GM12891 (cell line): ENCODE measurements at regions not wholly inside any gene's neighbourhood (a gene's known extent, or its start where the extent isn't known, plus 50 kb on each side); places are given as distances from the start of the nearest gene placed in this dataset.

ENCODE experiments used
- DNase-seq: peaks from one replicate; pipeline ENCODE4 v3.0.0; 2011; ENCODE audit warnings: low spot score; ENCODE audit not compliant: insufficient read length
- FAIRE-seq: peaks from 2 replicates; lab custom pipeline; 2011; peaks lifted over from hg19 to GRCh38; lab: Jason Lieb, UNC
- PAX5 ChIP-seq: IDR thresholded peaks from 2 replicates; pipeline ENCODE4 v1.6.1; 2011; ENCODE audit warnings: low read length, moderate library complexity, mild to moderate bottlenecking; ENCODE audit not compliant: insufficient read depth, severe bottlenecking
- POLR2A ChIP-seq: IDR thresholded peaks from 2 replicates; pipeline ENCODE4 v1.6.1; 2011; ENCODE audit warnings: low read depth, low read length, control low read depth
- POLR2AphosphoS5 ChIP-seq: IDR thresholded peaks from 2 replicates; pipeline ENCODE4 v1.6.1; 2011; ENCODE audit warnings: low read depth, low read length, control low read depth
- POU2F2 ChIP-seq: IDR thresholded peaks from 2 replicates; pipeline ENCODE4 v1.6.1; 2011; ENCODE audit warnings: low read depth, mild to moderate bottlenecking, control low read depth, low read length, moderate library complexity
- SPI1 ChIP-seq: IDR thresholded peaks from 2 replicates; pipeline ENCODE4 v1.6.1; 2011; ENCODE audit warnings: low read depth, low read length, control low read depth
- TAF1 ChIP-seq: IDR thresholded peaks from 2 replicates; pipeline ENCODE4 v1.6.1; 2011; ENCODE audit warnings: low read depth, low read length, control low read depth

- TF ChIP-seq POLR2AphosphoS5 (no peak), POLR2A (no peak), TAF1 (no peak), POU2F2 (no peak), SPI1 (no peak), PAX5 (no peak)
- FAIRE-seq, result no peak
- DNase-seq, result no peak
These were observed 61.7 kb upstream of the MRPS6 start for GRCh38 chr21:34011660-34012059.

GRCh38 chr21:34009193-34009592 is 64.2 kb upstream of the MRPS6 start:
- no peak for TF ChIP-seq POLR2A
- no peak for TF ChIP-seq SPI1
- TF ChIP-seq POU2F2, result no peak
- TF ChIP-seq TAF1, result no peak
- TF ChIP-seq PAX5, result no peak
- TF ChIP-seq POLR2AphosphoS5, result no peak
- FAIRE-seq, result no peak

DNA sequence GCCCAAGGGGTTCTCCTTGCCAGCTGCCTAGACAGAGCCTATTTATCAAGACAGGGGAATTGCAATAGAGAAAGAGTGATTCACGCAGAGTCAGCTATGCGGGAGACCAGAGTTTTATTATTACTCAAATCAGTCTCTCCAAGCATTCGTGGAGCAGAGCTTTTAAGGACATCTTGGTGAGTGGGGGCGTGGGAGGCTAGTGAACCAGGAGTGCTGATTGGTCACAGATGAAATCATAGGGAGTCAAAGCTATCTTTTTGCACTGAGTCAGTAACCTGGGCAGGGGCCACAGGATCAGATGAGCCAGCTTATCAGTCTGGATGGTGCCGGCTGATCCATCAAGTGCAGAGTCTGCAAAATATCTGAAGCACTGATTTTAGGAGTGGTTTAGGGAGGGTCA is 64.8 kb upstream of the MRPS6 start:
- TF ChIP-seq POLR2AphosphoS5, result no peak
- TF ChIP-seq PAX5, result no peak
- no peak for TF ChIP-seq POU2F2
- TF ChIP-seq TAF1, result no peak
- TF ChIP-seq POLR2A, result no peak
- no peak for TF ChIP-seq SPI1
- FAIRE-seq (no peak), DNase-seq (no peak)

More at GRCh38 chr21:34009193-34009592, 64.2 kb upstream of the MRPS6 start:
- DNase-seq, result no peak

DNA sequence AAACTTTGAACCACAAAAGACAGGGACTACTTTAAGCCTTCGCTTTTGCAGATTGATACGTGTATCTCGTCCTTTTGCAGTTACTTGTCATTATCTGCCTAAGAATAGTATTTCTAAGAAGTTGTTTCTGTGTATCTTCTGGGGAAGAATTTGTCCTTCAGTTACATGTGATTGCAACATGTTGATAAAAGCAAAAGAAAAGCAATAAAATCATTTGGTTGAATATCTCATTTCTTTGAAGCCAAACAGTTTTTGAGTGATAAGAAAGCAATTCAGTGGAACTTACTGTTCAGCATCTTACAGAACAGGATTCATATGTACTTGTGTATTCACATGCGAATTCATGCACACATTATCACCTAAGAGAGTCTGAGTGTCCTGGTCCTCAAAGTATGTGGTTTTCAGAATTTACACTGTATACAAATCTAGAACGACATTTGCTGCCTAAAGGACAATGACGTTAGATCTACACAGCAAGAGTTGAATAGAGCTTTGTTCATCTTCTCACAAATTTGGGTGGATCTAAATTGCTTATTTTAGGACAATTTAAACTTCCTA is 66.7 kb upstream of the MRPS6 start:
- TF ChIP-seq PAX5 (no peak), SPI1 (no peak), POU2F2 (no peak)
- FAIRE-seq, result no peak
- no peak for DNase-seq

- no peak for FAIRE-seq
- TF ChIP-seq PAX5, result no peak
- TF ChIP-seq SPI1, result no peak
- no peak for TF ChIP-seq POU2F2
- no peak for TF ChIP-seq POLR2AphosphoS5
- TF ChIP-seq POLR2A, result no peak
- TF ChIP-seq TAF1, result no peak
- no peak for DNase-seq
These were observed 68.4 kb upstream of the MRPS6 start for GRCh38 chr21:34004974-34005373.

DNA sequence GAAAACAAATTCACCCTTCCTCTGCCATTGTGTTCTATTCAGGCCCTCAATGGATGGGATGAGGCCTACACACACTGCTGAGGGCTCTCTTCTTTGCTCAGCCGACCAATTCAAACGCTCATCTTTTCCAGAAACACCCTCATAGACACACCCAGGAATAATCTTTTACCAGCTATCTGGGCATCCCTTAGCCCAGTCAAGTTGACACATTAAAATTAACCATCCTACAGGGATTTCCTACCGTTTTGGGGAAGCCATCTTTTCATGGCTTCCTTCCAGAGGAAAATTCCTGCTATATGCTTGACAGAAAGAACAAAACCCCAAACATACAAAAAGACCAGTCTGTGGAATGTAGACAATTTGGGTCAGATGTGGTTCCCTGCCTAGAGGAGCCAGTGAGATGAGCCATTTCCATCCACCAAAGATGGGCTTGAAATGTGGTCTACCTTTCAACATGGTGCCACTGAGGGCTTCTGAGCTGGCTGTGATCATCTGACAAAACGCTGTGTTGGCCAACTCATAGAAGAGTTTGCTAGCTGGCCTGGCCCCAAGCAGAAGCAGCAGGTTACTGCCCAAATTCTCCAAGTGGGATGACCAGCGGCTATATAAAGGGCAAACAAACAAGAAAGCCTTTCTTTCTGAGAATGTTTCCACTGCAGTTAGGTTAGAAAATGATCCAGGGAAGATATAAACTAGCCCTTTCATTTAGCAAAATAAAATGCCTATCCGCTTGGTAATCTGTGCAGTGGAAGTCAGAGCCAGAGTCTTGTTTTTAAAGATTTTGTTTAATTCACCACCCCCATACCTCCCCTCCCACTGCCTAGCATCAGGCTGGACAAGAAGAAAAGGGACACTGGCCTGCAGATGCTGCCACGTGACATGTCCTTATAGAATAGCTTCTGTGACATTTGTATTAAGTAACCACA is 69.1 kb upstream of the MRPS6 start:
- TF ChIP-seq TAF1 (no peak), POU2F2 (no peak), SPI1 (no peak), PAX5 (no peak), POLR2AphosphoS5 (no peak), POLR2A (no peak)
- no peak for FAIRE-seq
- DNase-seq, result no peak

GRCh38 chr21:34003428-34003827 is 70.0 kb upstream of the MRPS6 start:
- TF ChIP-seq PAX5, result no peak
- DNase-seq, result no peak
- FAIRE-seq, result no peak

- no peak for TF ChIP-seq POLR2A
- no peak for TF ChIP-seq TAF1
- TF ChIP-seq SPI1, result no peak
- TF ChIP-seq PAX5, result no peak
- TF ChIP-seq POLR2AphosphoS5, result no peak
- TF ChIP-seq POU2F2, result no peak
- FAIRE-seq, result no peak
- no peak for DNase-seq
These were observed 73.0 kb upstream of the MRPS6 start for GRCh38 chr21:34000375-34000774.

GRCh38 chr21:33998809-33999208 is 74.6 kb upstream of the MRPS6 start:
- FAIRE-seq (no peak), DNase-seq (no peak)
- TF ChIP-seq POLR2A (no peak), PAX5 (no peak)

GRCh38 chr21:33998402-33998801 is 75.0 kb upstream of the MRPS6 start:
- no peak for TF ChIP-seq SPI1
- no peak for TF ChIP-seq TAF1
- no peak for TF ChIP-seq POLR2A
- TF ChIP-seq POLR2AphosphoS5, result no peak
- TF ChIP-seq PAX5, result no peak
- no peak for TF ChIP-seq POU2F2
- no peak for FAIRE-seq

More at GRCh38 chr21:33998402-33998801, 75.0 kb upstream of the MRPS6 start:
- DNase-seq, result no peak
